ENCODE measurements at regions not wholly inside any gene's neighbourhood (a gene's known extent, or its start where the extent isn't known, plus 50 kb on each side); places are given as distances from the start of the nearest gene placed in this dataset.

DNA sequence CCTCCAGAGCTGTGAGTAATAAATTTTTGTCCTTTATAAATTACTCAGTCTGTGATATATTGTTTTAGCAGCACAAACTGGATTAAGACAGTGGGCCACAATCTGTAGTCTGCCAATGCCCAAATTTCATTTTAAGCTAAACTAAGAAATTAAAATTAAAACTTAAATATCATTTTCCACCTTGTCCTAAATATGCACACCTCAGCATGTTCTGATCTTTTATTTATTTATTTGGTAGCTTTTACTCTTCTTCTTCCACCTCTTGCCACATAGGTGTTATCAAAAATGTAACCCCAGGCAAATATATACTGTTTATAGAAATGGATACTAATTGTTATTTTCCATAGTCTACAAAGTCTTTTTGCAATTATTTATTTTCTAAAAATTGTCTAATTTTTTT, 1102.2 kb upstream of the COX7C start:
- no peak for TF ChIP-seq YY1 (IDR thresholded peaks at IDR 0.05; ENCODE audit: low read depth)
- TF ChIP-seq, protein P1, sequence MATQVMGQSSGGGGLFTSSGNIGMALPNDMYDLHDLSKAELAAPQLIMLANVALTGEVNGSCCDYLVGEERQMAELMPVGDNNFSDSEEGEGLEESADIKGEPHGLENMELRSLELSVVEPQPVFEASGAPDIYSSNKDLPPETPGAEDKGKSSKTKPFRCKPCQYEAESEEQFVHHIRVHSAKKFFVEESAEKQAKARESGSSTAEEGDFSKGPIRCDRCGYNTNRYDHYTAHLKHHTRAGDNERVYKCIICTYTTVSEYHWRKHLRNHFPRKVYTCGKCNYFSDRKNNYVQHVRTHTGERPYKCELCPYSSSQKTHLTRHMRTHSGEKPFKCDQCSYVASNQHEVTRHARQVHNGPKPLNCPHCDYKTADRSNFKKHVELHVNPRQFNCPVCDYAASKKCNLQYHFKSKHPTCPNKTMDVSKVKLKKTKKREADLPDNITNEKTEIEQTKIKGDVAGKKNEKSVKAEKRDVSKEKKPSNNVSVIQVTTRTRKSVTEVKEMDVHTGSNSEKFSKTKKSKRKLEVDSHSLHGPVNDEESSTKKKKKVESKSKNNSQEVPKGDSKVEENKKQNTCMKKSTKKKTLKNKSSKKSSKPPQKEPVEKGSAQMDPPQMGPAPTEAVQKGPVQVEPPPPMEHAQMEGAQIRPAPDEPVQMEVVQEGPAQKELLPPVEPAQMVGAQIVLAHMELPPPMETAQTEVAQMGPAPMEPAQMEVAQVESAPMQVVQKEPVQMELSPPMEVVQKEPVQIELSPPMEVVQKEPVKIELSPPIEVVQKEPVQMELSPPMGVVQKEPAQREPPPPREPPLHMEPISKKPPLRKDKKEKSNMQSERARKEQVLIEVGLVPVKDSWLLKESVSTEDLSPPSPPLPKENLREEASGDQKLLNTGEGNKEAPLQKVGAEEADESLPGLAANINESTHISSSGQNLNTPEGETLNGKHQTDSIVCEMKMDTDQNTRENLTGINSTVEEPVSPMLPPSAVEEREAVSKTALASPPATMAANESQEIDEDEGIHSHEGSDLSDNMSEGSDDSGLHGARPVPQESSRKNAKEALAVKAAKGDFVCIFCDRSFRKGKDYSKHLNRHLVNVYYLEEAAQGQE (IDR thresholded peaks at IDR 0.05; ENCODE audit: low read depth), result no peak
- no peak for TF ChIP-seq RAD21 (IDR thresholded peaks at IDR 0.05; ENCODE audit: low read depth)

DNA sequence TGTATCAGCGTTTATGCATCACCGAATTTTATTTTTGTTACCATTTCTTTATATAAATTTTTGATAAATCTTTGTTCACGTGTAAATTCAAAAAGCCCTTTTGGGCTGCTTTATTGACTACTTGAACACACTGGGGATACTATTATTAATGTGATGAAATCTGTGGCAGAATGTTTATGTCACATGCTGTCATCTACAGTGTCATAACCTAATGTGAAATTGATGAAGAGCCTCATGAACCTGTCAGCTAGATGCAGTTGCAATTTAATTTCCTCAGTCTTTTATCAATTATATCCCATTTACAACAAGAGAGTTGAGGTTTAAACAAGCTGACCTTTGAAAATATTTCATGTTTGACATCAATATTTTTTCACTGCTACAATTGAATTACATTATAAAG, 1100.4 kb upstream of the COX7C start:
- no peak for TF ChIP-seq TEAD4 (IDR thresholded peaks at IDR 0.05)
- TF ChIP-seq FOXM1 (IDR thresholded peaks at IDR 0.05; ENCODE audit: borderline replicate concordance, low read depth), result no peak
- no peak for TF ChIP-seq ZBTB7A (IDR thresholded peaks at IDR 0.05; ENCODE audit: low read depth)
- TF ChIP-seq EGR1 (IDR thresholded peaks at IDR 0.05), result no peak
- no peak for TF ChIP-seq RAD21 (IDR thresholded peaks at IDR 0.05; ENCODE audit: low read depth)
- no peak for TF ChIP-seq EP300 (IDR thresholded peaks at IDR 0.05; ENCODE audit: borderline replicate concordance)
- TF ChIP-seq CEBPB (IDR thresholded peaks at IDR 0.05), result no peak
- no peak for TF ChIP-seq CREB1 (IDR thresholded peaks at IDR 0.05; ENCODE audit: low read depth)
- no peak for TF ChIP-seq NFIC (IDR thresholded peaks at IDR 0.05)
- no peak for TF ChIP-seq YY1 (IDR thresholded peaks at IDR 0.05; ENCODE audit: low read depth)

DNA sequence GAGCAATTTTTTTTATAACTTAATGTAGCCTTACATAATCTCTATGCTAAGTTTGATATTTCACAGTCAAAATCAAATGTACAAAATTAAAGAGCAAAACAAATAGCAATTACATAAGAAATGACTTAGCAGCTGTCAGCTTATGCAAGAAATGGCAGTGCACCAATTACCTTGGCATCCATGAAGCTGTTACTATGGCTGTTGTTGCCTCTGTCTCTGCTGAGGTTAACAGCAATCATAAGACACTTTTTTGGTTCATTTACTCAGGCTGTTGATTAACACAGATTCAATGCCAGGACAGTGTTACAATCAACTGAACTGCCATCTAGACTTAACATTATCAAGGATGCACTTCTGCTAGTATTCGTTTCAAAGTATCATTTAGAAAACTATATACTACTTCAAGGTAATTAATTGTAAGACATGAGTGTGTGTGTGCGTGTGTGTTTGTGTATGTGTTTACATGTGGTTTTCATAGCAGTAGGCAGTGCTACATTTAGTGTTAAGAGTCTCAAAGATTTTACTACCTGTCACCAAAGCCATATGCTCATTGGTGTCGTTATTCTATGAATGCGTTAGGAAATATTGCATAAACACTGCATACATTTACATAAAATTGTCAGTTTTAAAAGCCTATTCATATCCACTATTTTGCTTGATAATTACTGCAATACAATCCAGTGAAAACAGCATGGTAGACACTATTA, 1084.2 kb upstream of the COX7C start:
- TF ChIP-seq ZBTB7A (IDR thresholded peaks at IDR 0.05; ENCODE audit: low read depth), result no peak

DNA sequence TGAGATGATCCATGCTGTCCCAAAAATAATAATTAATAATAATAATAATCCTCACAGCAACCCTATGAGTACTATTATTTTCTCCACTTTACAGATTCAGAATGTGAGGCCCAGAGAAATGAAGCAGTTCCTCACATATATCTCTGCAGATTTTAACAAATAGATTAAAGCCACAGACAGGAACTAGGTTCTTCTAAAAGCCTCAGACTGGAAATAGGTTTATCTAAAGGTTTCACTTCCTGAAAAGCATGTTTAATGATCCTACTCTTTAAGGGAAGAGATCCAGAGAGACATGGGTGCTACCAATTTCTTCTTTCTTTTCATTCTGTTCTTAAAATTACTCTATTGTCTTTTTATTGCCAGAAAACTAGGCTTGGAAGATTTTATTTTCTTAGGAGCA, 1079.4 kb upstream of the COX7C start:
- TF ChIP-seq EP300 (IDR thresholded peaks at IDR 0.05; ENCODE audit: borderline replicate concordance) (no peak), CEBPB (IDR thresholded peaks at IDR 0.05) (no peak), TAF1 (IDR thresholded peaks at IDR 0.05; ENCODE audit: low read depth) (no peak), FOXM1 (IDR thresholded peaks at IDR 0.05; ENCODE audit: borderline replicate concordance, low read depth) (no peak)

DNA sequence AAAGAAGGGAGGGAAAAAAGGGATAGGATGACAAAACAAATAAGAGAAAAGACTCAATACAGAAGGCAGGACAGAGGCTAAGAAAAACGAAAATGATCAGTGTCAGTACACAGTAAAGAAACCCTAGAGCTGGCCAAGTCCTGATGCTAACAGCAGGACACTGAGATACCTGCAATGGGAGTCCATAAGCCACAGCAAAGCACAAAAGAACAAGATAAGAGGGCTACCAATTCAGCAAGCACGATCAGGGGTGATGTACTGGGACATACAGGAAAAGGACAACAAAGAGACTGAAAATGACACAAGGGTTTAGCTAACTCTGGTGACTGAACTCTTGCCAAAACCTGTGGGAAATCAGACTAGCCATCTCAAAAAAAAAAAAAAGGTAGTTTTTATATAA, 1072.6 kb upstream of the COX7C start:
- TF ChIP-seq, protein P1 (IDR thresholded peaks at IDR 0.05; ENCODE audit: low read depth), result no peak
- TF ChIP-seq YY1 (IDR thresholded peaks at IDR 0.05; ENCODE audit: low read depth) (no peak), FOXM1 (IDR thresholded peaks at IDR 0.05; ENCODE audit: borderline replicate concordance, low read depth) (no peak), NFIC (IDR thresholded peaks at IDR 0.05) (no peak), CREB1 (IDR thresholded peaks at IDR 0.05; ENCODE audit: low read depth) (no peak)
- TF ChIP-seq, protein P2, sequence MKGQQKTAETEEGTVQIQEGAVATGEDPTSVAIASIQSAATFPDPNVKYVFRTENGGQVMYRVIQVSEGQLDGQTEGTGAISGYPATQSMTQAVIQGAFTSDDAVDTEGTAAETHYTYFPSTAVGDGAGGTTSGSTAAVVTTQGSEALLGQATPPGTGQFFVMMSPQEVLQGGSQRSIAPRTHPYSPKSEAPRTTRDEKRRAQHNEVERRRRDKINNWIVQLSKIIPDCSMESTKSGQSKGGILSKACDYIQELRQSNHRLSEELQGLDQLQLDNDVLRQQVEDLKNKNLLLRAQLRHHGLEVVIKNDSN (IDR thresholded peaks at IDR 0.05), result no peak

DNA sequence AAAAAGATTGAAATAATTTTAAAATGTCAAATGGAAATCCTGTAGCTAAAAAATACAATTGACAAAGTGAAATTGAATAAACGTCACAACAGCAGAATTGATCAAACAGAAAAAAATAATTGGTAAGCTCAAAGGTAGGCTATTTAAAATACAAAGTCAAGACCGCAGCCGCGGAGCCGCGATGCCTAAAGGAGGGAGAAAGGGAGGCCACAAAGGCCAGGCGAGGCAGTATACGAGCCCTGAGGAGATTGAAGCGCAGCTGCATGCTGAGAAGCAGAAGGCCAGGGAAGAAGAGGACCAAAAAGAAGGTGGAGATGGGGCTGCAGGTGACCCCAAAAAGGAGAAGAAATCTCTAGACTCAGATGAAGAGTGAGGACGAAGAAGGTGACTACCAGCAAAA, 1068.5 kb upstream of the COX7C start:
- TF ChIP-seq TAF1 (IDR thresholded peaks at IDR 0.05; ENCODE audit: low read depth) (no peak), CREB1 (IDR thresholded peaks at IDR 0.05; ENCODE audit: low read depth) (no peak), YY1 (IDR thresholded peaks at IDR 0.05; ENCODE audit: low read depth) (no peak), RAD21 (IDR thresholded peaks at IDR 0.05; ENCODE audit: low read depth) (no peak), NFIC (IDR thresholded peaks at IDR 0.05) (no peak), TCF12 (IDR thresholded peaks at IDR 0.05; ENCODE audit: low read depth) (no peak), FOXM1 (IDR thresholded peaks at IDR 0.05; ENCODE audit: borderline replicate concordance, low read depth) (no peak), EP300 (IDR thresholded peaks at IDR 0.05; ENCODE audit: borderline replicate concordance) (no peak), EGR1 (IDR thresholded peaks at IDR 0.05) (no peak), CEBPB (IDR thresholded peaks at IDR 0.05) (no peak), ZBTB7A (IDR thresholded peaks at IDR 0.05; ENCODE audit: low read depth) (no peak), TEAD4 (IDR thresholded peaks at IDR 0.05) (no peak)
- TF ChIP-seq, protein P3, sequence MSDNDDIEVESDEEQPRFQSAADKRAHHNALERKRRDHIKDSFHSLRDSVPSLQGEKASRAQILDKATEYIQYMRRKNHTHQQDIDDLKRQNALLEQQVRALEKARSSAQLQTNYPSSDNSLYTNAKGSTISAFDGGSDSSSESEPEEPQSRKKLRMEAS (IDR thresholded peaks at IDR 0.05), result no peak
- TF ChIP-seq, protein P1 (IDR thresholded peaks at IDR 0.05; ENCODE audit: low read depth), result no peak
- TF ChIP-seq, protein P2 (IDR thresholded peaks at IDR 0.05), result no peak
